Neutrophil (primary cell): ENCODE measurements at regions not wholly inside any gene's neighbourhood (a gene's known extent, or its start where the extent isn't known, plus 50 kb on each side); places are given as distances from the start of the nearest gene placed in this dataset.

Experiments
- H3K27ac ChIP-seq: fragments of 200-600 bp; sonication (generic); 2 replicates; pipeline ENCODE4 v1.5.1; 2016; ENCODE audit warnings: mild to moderate bottlenecking, moderate library complexity
- H3K27me3 ChIP-seq: fragments of 200-600 bp; sonication (generic); 2 replicates; pipeline ENCODE4 v1.6.0; 2016; ENCODE audit warnings: mild to moderate bottlenecking
- H3K36me3 ChIP-seq: fragments of 200-600 bp; sonication (generic); 2 replicates; pipeline ENCODE4 v1.5.1; 2017
- H3K4me1 ChIP-seq, 2 experiments: fragments of 200-600 bp in 1 of 2; sonication (generic) in 1 of 2; 1 replicate in 1 of 2; 2 replicates in 1 of 2; pipeline versions ENCODE4 v1.5.1 to v1.6.1; 2013 to 2016; ENCODE audit warnings: low read depth in 1 of 2, low read length in 1 of 2, mild to moderate bottlenecking in 1 of 2, moderate library complexity in 1 of 2; ENCODE audit not compliant: control insufficient read depth in 1 of 2, insufficient read depth in 1 of 2
- H3K4me3 ChIP-seq, 2 experiments: fragments of 200-600 bp in 1 of 2; sonication (generic) in 1 of 2; 1 replicate in 1 of 2; 2 replicates in 1 of 2; pipeline ENCODE4 v1.5.1; 2013 to 2016; ENCODE audit warnings: low read depth in 1 of 2, low read length in 1 of 2, mild to moderate bottlenecking in 1 of 2, moderate library complexity in 1 of 2
- H3K9me3 ChIP-seq: fragments of 200-600 bp; sonication (generic); 2 replicates; pipeline ENCODE4 v1.5.1; 2016
- CTCF ChIP-seq: fragments of 200-600 bp; sonication (generic); IDR thresholded peaks from 2 replicates; pipeline ENCODE4 v1.5.1; 2016; ENCODE audit warnings: antibody characterized with exemption

- H3K9me3 ChIP-seq = no peaks in the 10 kb centered on the region
- no peaks in the 10 kb centered on the region for H3K36me3 ChIP-seq
- no peak overlapping the region for H3K4me3 ChIP-seq
- H3K27ac ChIP-seq = no peak overlapping the region
- H3K4me1 ChIP-seq = no peaks in the 10 kb centered on the region
- TF ChIP-seq CTCF = no peak
- peaks cover 52% of the 10 kb centered on the region for H3K27me3 ChIP-seq
Measured at GRCh38 chr10:78875331-78875877, 193.4 kb upstream of the ZMIZ1 start.

GRCh38 chr10:78875932-78876331 is 192.8 kb upstream of the ZMIZ1 start:
- no peak overlapping the region for H3K4me3 ChIP-seq
- no peaks in the 10 kb centered on the region for H3K4me1 ChIP-seq
- no peaks in the 10 kb centered on the region for H3K36me3 ChIP-seq
- H3K27me3 ChIP-seq = peaks cover 46% of the 10 kb centered on the region
- H3K27ac ChIP-seq = no peak overlapping the region
- no peaks in the 10 kb centered on the region for H3K9me3 ChIP-seq
- no peak for TF ChIP-seq CTCF

GRCh38 chr10:78876449-78876848 is 192.3 kb upstream of the ZMIZ1 start:
- no peak overlapping the region for H3K27ac ChIP-seq
- TF ChIP-seq CTCF = no peak
- no peak overlapping the region for H3K4me3 ChIP-seq
- H3K9me3 ChIP-seq = no peaks in the 10 kb centered on the region
- H3K4me1 ChIP-seq = no peaks in the 10 kb centered on the region
- H3K27me3 ChIP-seq = peaks cover 41% of the 10 kb centered on the region
- H3K36me3 ChIP-seq = no peaks in the 10 kb centered on the region

- H3K4me3 ChIP-seq = no peak overlapping the region
- peaks cover 9% of the 10 kb centered on the region for H3K27me3 ChIP-seq
- H3K4me1 ChIP-seq = no peaks in the 10 kb centered on the region
- TF ChIP-seq CTCF = no peak
- H3K9me3 ChIP-seq = no peaks in the 10 kb centered on the region
- no peak overlapping the region for H3K27ac ChIP-seq
- no peaks in the 10 kb centered on the region for H3K36me3 ChIP-seq
Measured at GRCh38 chr10:78879621-78880020, 189.1 kb upstream of the ZMIZ1 start.

- no peaks in the 10 kb centered on the region for H3K9me3 ChIP-seq
- no peak overlapping the region for H3K27ac ChIP-seq
- no peaks in the 10 kb centered on the region for H3K36me3 ChIP-seq
- TF ChIP-seq CTCF = no peak
- no peak overlapping the region for H3K4me3 ChIP-seq
- no peaks in the 10 kb centered on the region for H3K27me3 ChIP-seq
- H3K4me1 ChIP-seq = peaks cover 21 to 24% of the 10 kb centered on the region in 2 experiments
Measured at GRCh38 chr10:78886129-78886528, 182.6 kb upstream of the ZMIZ1 start.

GRCh38 chr10:78889536-78890063 is 179.2 kb upstream of the ZMIZ1 start:
- peaks cover 6% of the 10 kb centered on the region for H3K27me3 ChIP-seq
- no peaks in the 10 kb centered on the region for H3K9me3 ChIP-seq
- no peak overlapping the region for H3K27ac ChIP-seq
- no peak for TF ChIP-seq CTCF
- H3K4me3 ChIP-seq = no peak overlapping the region
- peaks cover 21 to 24% of the 10 kb centered on the region in 2 experiments for H3K4me1 ChIP-seq
- H3K36me3 ChIP-seq = no peaks in the 10 kb centered on the region
